Esophagus (tissue), 2 donors: ENCODE measurements at regions not wholly inside any gene's neighbourhood (a gene's known extent, or its start where the extent isn't known, plus 50 kb on each side); places are given as distances from the start of the nearest gene placed in this dataset.
"Not testable (repeated sequence)": the region's sequence is repeated elsewhere in the genome, so short reads cannot be mapped to it uniquely, and the experiment has no call there.

Experiments used
- H3K27ac ChIP-seq, 2 donors: one replicate each; pipeline ENCODE4 v1.5.1; 2013; ENCODE audit warnings: low read depth in 2 of 2, mild to moderate bottlenecking in 2 of 2, inconsistent platforms in 1 of 2, low read length in 1 of 2, moderate library complexity in 1 of 2
- H3K27me3 ChIP-seq, 2 donors: one replicate each; pipeline ENCODE4 v1.6.1; 2013; ENCODE audit warnings: low read length in 2 of 2, control low read depth in 1 of 2, mild to moderate bottlenecking in 1 of 2; ENCODE audit not compliant: insufficient read depth in 2 of 2, control insufficient read depth in 1 of 2
- H3K36me3 ChIP-seq, 2 donors: one replicate each; pipeline ENCODE4 v1.6.1; 2013; ENCODE audit warnings: low read length in 1 of 2; ENCODE audit not compliant: control insufficient read depth in 2 of 2, insufficient read depth in 2 of 2
- H3K4me1 ChIP-seq, 2 donors: one replicate each; pipeline ENCODE4 v1.6.1; 2013; ENCODE audit warnings: low read length in 1 of 2; ENCODE audit not compliant: control insufficient read depth in 2 of 2, insufficient read depth in 2 of 2
- H3K4me3 ChIP-seq, 2 donors: one replicate each; pipeline ENCODE4 v1.5.1; 2013; ENCODE audit warnings: low read length in 2 of 2, mild to moderate bottlenecking in 2 of 2, low read depth in 1 of 2, moderate library complexity in 1 of 2
- H3K9me3 ChIP-seq, 2 donors: one replicate each; pipeline ENCODE4 v1.6.1; 2013; ENCODE audit warnings: mild to moderate bottlenecking in 2 of 2, low read depth in 1 of 2, low read length in 1 of 2, moderate library complexity in 1 of 2; ENCODE audit not compliant: control insufficient read depth in 2 of 2, insufficient read depth in 1 of 2
- WGBS, 2 donors: extraction: QIAGEN DNeasy Blood & Tissue Kit; methylation state at CpG; one replicate each; pipeline ENCODE4 v1.1.7; 2013; 5-methylcytosine and 5-hydroxymethylcytosine counted together
- donor health status: healthy with polysubstance abuse.
- donor health status: Bipolar disorder and iron deficiency.

DNA sequence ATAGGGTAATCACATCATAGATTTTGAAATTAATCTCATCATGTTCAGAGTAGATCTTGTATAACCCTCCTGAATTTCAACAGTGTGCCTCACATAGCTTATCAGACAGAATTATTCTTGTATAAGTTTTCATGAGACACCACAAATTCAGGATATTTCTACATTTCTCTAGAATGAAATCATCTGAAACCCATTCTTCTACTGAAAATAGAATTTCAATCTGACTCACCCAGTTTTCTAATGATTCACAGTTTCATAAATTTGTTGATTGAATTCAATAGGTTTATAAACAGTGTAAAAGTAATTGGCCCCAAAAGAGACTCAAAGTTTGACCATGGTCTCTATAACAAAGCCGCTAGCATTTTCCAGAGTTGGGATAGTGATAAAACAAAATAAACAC, 1082.6 kb upstream of the EPHA6 start:
- Histone ChIP-seq H3K27me3 (no peaks in the 10 kb centered on the region), H3K4me1 (no peaks in the 10 kb centered on the region), H3K4me3 (no peak overlapping the region), H3K27ac (no peak overlapping the region), H3K9me3 (no peaks in the 10 kb centered on the region), H3K36me3 (no peaks in the 10 kb centered on the region)
- WGBS, 2 donors, result 77 to 85% methylated on average over 1 of the region's 1 CpG

- H3K4me1 ChIP-seq, result no peaks in the 10 kb centered on the region
- H3K4me3 ChIP-seq, result no peak overlapping the region
- WGBS, 2 donors, result 57 to 67% methylated on average over 1 of the region's 1 CpG
- H3K9me3 ChIP-seq, result no peaks in the 10 kb centered on the region
- H3K36me3 ChIP-seq, result no peaks in the 10 kb centered on the region
- H3K27ac ChIP-seq, result no peak overlapping the region
- no peaks in the 10 kb centered on the region for H3K27me3 ChIP-seq
Observed at GRCh38 chr3:95733336-95733735, 1081.1 kb upstream of the EPHA6 start.

GRCh38 chr3:95738045-95738444, 1076.3 kb upstream of the EPHA6 start:
- no peaks in the 10 kb centered on the region for H3K4me1 ChIP-seq
- no peak overlapping the region for H3K4me3 ChIP-seq
- H3K36me3 ChIP-seq, result no peaks in the 10 kb centered on the region
- 67 to 70% methylated on average over 2 of the region's 2 CpGs for WGBS, 2 donors
- H3K27ac ChIP-seq, result no peak overlapping the region
- H3K9me3 ChIP-seq, result no peaks in the 10 kb centered on the region
- no peaks in the 10 kb centered on the region for H3K27me3 ChIP-seq

DNA sequence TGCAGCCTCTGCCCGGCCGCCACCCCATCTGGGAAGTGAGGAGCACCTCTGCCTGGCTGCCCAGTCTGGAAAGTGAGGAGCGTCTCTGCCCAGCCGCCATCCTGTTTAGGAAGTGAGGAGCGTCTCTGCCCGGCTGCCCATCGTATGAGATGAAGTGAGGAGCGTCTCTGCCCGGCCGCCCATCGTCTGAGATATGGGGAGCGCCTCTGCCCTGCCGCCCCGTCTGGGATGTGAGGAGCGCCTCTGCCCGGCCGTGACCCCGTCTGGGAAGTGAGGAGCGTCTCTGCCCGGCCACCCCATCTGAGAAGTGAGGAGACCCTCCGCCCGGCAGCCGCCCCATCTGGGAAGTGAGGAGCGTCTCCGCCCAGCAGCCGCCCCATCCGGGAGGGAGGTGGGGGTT, 1069.5 kb upstream of the EPHA6 start:
- H3K27ac ChIP-seq, H3K4me1 ChIP-seq, H3K9me3 ChIP-seq, H3K27me3 ChIP-seq, H3K36me3 ChIP-seq, H3K4me3 ChIP-seq: not testable (repeated sequence)
- WGBS, 2 donors, result 94 to 99% methylated on average over 15 to 27 of the region's 27 CpGs

DNA sequence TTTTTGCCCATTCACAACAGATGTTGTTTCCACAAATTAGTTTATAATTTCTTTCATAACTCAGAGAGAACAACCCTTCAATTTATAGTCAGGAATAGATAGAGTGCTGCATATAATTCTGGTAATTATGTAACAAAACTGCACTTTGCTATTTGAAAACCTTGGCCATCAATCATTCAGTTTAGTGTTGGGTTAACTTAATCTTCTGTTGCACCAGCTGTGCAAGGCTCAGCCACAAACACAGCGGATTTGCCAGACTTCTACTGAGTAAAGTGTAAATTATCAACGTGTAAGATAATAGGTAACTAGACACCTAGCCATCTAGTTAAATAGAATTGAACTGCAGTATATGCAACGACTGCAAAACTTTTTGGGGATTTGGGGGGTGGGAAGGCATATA, 1064.3 kb upstream of the EPHA6 start:
- H3K4me3 ChIP-seq, result no peak overlapping the region
- H3K27ac ChIP-seq, result no peak overlapping the region
- no peaks in the 10 kb centered on the region for H3K36me3 ChIP-seq
- H3K9me3 ChIP-seq, result no peaks in the 10 kb centered on the region
- H3K4me1 ChIP-seq, result no peaks in the 10 kb centered on the region
- H3K27me3 ChIP-seq, result no peaks in the 10 kb centered on the region
- 20 to 28% methylated on average over 3 of the region's 3 CpGs for WGBS, 2 donors

GRCh38 chr3:95751509-95751908, 1062.9 kb upstream of the EPHA6 start:
- no peaks in the 10 kb centered on the region for H3K9me3 ChIP-seq
- no peaks in the 10 kb centered on the region for H3K4me1 ChIP-seq
- H3K4me3 ChIP-seq, result no peak overlapping the region
- no peak overlapping the region for H3K27ac ChIP-seq
- H3K27me3 ChIP-seq, result no peaks in the 10 kb centered on the region
- WGBS, 2 donors, result 49 to 64% methylated on average over 3 of the region's 3 CpGs
- H3K36me3 ChIP-seq, result no peaks in the 10 kb centered on the region

- no peak overlapping the region for H3K4me3 ChIP-seq
- H3K4me1 ChIP-seq, result no peaks in the 10 kb centered on the region
- H3K36me3 ChIP-seq, result no peaks in the 10 kb centered on the region
- H3K9me3 ChIP-seq, result no peaks in the 10 kb centered on the region
- WGBS, 2 donors, result 86 to 91% methylated on average over 2 of the region's 2 CpGs
- H3K27ac ChIP-seq, result no peak overlapping the region
- no peaks in the 10 kb centered on the region for H3K27me3 ChIP-seq
Observed at GRCh38 chr3:95752199-95752598, 1062.2 kb upstream of the EPHA6 start.

DNA sequence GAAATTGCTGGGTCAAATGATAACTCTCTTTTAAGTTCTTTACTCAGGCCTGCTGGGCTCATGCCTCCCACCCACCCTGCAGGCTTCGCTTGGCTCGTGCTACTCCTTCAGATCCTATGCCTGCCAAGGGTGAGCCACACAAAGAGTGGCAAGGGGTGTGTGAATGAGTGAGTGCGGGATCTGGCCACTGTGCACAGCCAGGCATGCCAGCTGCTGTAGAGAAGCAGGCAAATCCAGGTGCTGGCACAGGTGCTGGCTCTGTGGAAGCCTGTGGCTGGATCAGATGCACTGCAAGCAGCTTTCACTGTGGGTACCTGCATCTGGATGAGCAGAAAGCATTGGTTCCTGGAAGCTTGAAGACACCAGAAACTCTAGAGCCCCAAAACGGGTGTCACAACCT, 1055.7 kb upstream of the EPHA6 start:
- Histone ChIP-seq H3K36me3 (no peaks in the 10 kb centered on the region), H3K27ac (no peak overlapping the region), H3K4me1 (no peaks in the 10 kb centered on the region), H3K9me3 (peaks cover 2 to 3% of the 10 kb centered on the region in 2 donors), H3K27me3 (no peaks in the 10 kb centered on the region), H3K4me3 (no peak overlapping the region)
- WGBS, 2 donors, result 74% methylated on average over 4 of the region's 4 CpGs

DNA sequence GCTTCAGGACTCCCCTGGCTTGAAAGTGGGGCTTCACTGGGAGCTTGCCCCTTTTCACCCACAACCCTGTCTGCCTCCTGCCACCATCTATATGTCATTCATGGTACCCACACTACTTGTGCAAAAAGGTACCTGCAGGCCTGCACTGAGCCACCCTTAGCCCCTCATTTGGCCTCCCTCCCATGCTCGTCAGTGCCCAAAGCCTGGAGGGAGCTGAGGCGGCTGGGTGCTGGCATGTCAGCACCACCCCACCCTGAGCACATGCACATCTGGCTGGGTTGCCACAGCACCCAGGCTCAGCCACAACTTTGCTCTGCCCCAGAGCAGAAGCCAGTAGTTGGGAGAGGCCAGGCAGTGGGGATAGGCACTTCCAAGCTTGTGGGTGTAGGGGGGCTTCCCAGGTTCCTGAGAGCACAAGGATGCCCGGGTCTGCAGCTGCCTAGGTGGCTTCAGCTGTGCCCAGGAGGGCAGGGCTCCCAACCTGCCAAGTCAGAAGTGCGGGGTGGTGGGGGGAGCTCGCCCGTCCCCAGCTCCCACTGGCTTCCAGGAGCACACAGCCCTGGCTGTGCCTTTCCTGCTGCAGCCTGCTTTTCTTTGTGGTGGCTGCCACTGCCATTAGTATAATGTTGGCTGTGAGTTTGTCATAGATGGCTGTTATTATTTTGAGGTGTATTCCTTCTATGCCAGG, 1054.6 kb upstream of the EPHA6 start:
- no peak overlapping the region for H3K27ac ChIP-seq
- H3K27me3 ChIP-seq, result no peaks in the 10 kb centered on the region
- H3K36me3 ChIP-seq, result no peaks in the 10 kb centered on the region
- peaks cover 2 to 3% of the 10 kb centered on the region in 2 donors for H3K9me3 ChIP-seq
- WGBS, 2 donors, result 77 to 83% methylated on average over 6 of the region's 6 CpGs
- no peaks in the 10 kb centered on the region for H3K4me1 ChIP-seq
- H3K4me3 ChIP-seq, result no peak overlapping the region

- 69 to 75% methylated on average over 5 of the region's 5 CpGs for WGBS, 2 donors
- Histone ChIP-seq H3K4me1 (no peaks in the 10 kb centered on the region), H3K4me3 (no peak overlapping the region), H3K36me3 (no peaks in the 10 kb centered on the region), H3K9me3 (no peaks in the 10 kb centered on the region), H3K27me3 (no peaks in the 10 kb centered on the region), H3K27ac (no peak overlapping the region)
Observed at GRCh38 chr3:95775486-95776094, 1038.8 kb upstream of the EPHA6 start.
